WI38 (cell line): ENCODE measurements at regions not wholly inside any gene's neighbourhood (a gene's known extent, or its start where the extent isn't known, plus 50 kb on each side); places are given as distances from the start of the nearest gene placed in this dataset.
"Not testable (repeated sequence)": the region's sequence is repeated elsewhere in the genome, so short reads cannot be mapped to it uniquely, and the experiment has no call there.

Experiments
- H3K4me3 ChIP-seq: 2 replicates; pipeline ENCODE4 v1.5.1; 2011; ENCODE audit warnings: low read depth, mild to moderate bottlenecking, control low read depth, low read length
- CTCF ChIP-seq: IDR thresholded peaks from 2 replicates; pipeline ENCODE4 v1.5.1; 2012; ENCODE audit warnings: low read depth, mild to moderate bottlenecking, control low read depth, low read length

- TF ChIP-seq CTCF = no peak
- no peak overlapping the region for H3K4me3 ChIP-seq
Observed at GRCh38 chr21:25161571-25161970, 445.7 kb downstream of the MRPL39 start.

GRCh38 chr21:25155020-25155419, 452.3 kb downstream of the MRPL39 start:
- H3K4me3 ChIP-seq = not testable (repeated sequence)

- TF ChIP-seq CTCF = no peak
- H3K4me3 ChIP-seq = no peak overlapping the region
Observed at GRCh38 chr21:25149022-25149421, 458.3 kb downstream of the MRPL39 start.

- no peak overlapping the region for H3K4me3 ChIP-seq
- TF ChIP-seq CTCF = no peak
Observed at GRCh38 chr21:25139414-25139813, 467.9 kb downstream of the MRPL39 start.

GRCh38 chr21:25133939-25134338, 473.3 kb downstream of the MRPL39 start:
- TF ChIP-seq CTCF = no peak
- no peak overlapping the region for H3K4me3 ChIP-seq

GRCh38 chr21:25127811-25128210, 479.5 kb downstream of the MRPL39 start:
- no peak for TF ChIP-seq CTCF
- H3K4me3 ChIP-seq = no peak overlapping the region

- H3K4me3 ChIP-seq = no peak overlapping the region
- no peak for TF ChIP-seq CTCF
Observed at GRCh38 chr21:25127007-25127406, 480.3 kb downstream of the MRPL39 start.

GRCh38 chr21:25126564-25126963, 480.7 kb downstream of the MRPL39 start:
- TF ChIP-seq CTCF = no peak
- no peak overlapping the region for H3K4me3 ChIP-seq
